GM12878 (cell line): ENCODE measurements at regions not wholly inside any gene's neighbourhood (a gene's known extent, or its start where the extent isn't known, plus 50 kb on each side); places are given as distances from the start of the nearest gene placed in this dataset.

Experiments used
- ATAC-seq: fragments of 200-7000 bp; cut with Tn5 transposase; 3 replicates; pipeline ENCODE4 v1.9.1; 2020; ENCODE audit warnings: mild to moderate bottlenecking, moderate library complexity
- BruUV-seq: library from RNA; stranded (reverse); fragments of 400-500 nt; replicated peaks from 2 replicates; lab custom pipeline; 2021; lab: Mats Ljungman, UMichigan
- CTCF ChIA-PET: fragments of 300-600 bp; sonication (Branson Sonifier 250); formaldehyde crosslinking; extraction: SDS; loops from one replicate; lab custom pipeline; 2021; ENCODE audit warnings: inconsistent platforms; lab: Yijun Ruan, JAX
- POLR2A ChIA-PET: fragments of 350-600 bp; formaldehyde crosslinking; extraction: SDS; loops from one replicate; lab custom pipeline; 2021; ENCODE audit warnings: inconsistent platforms; lab: Charles Lee
- RAD21 ChIA-PET: fragments of 300-600 bp; sonication (Branson Sonifier 250); formaldehyde crosslinking; loops from one replicate; lab custom pipeline; 2023; ENCODE audit warnings: antibody characterized with exemption; ENCODE audit not compliant: unreplicated experiment; lab: Charles Lee
- SMC1A ChIA-PET: fragments of 300-600 bp; sonication (Branson Sonifier 250); formaldehyde crosslinking; loops from one replicate; lab custom pipeline; 2023; ENCODE audit not compliant: unreplicated experiment, uncharacterized antibody; lab: Charles Lee
- DNase-seq: peaks from one replicate; pipeline ENCODE4 v3.0.0-alpha.2; 2011; ENCODE audit warnings: low read depth, low spot score
- FAIRE-seq: peaks from 3 replicates; lab custom pipeline; 2011; peaks lifted over from hg19 to GRCh38; lab: Jason Lieb, UNC
- H2AFZ ChIP-seq: 2 replicates; pipeline ENCODE4 v1.6.0; 2011; ENCODE audit warnings: low read depth, low read length, control low read depth; ENCODE audit not compliant: control insufficient read depth
- H3K27ac ChIP-seq: 2 replicates; pipeline ENCODE4 v1.5.1; 2011; ENCODE audit warnings: control low read depth; ENCODE audit not compliant: control insufficient read depth, insufficient read depth
- H3K27me3 ChIP-seq, 2 experiments: replicated peaks in 1 of 2; 2 replicates each; pipeline versions ENCODE4 v1.6.0 to v1.6.1; 2011; ENCODE audit warnings: low read length in 1 of 2; ENCODE audit not compliant: control insufficient read depth in 2 of 2, insufficient read depth in 2 of 2
- H3K36me3 ChIP-seq, 2 experiments: 2 replicates each; pipeline ENCODE4 v1.5.1; 2011; ENCODE audit warnings: low read length in 1 of 2; ENCODE audit not compliant: control insufficient read depth in 2 of 2, insufficient read depth in 2 of 2
- H3K4me1 ChIP-seq: 2 replicates; pipeline ENCODE4 v1.6.1; 2011; ENCODE audit warnings: mild to moderate bottlenecking, low read length, moderate library complexity, mixed read lengths; ENCODE audit not compliant: control insufficient read depth, insufficient read depth
- H3K4me2 ChIP-seq: 2 replicates; pipeline ENCODE4 v1.6.0; 2011; ENCODE audit warnings: control low read depth; ENCODE audit not compliant: control insufficient read depth, insufficient read depth
- H3K4me3 ChIP-seq: fragments of 200-600 bp; sonication (generic); 2 replicates; pipeline ENCODE4 v1.5.1; 2016
- H3K79me2 ChIP-seq: 2 replicates; pipeline ENCODE4 v1.6.0; 2011; ENCODE audit warnings: low read length; ENCODE audit not compliant: control insufficient read depth, insufficient read depth
- H3K9ac ChIP-seq: 2 replicates; pipeline ENCODE4 v1.8.0; 2011; ENCODE audit warnings: low read length, control low read depth, mixed read lengths; ENCODE audit not compliant: control insufficient read depth, insufficient read depth
- H3K9me3 ChIP-seq: replicated peaks from 3 replicates; pipeline ENCODE4 v1.5.1; 2011; ENCODE audit warnings: mild to moderate bottlenecking, low read length; ENCODE audit not compliant: control insufficient read depth, insufficient read depth
- H4K20me1 ChIP-seq: 2 replicates; pipeline ENCODE4 v1.6.0; 2011; ENCODE audit not compliant: control insufficient read depth, insufficient read depth
- ATF3 ChIP-seq: IDR thresholded peaks from 2 replicates; pipeline ENCODE4 v1.6.1; 2011; ENCODE audit warnings: low read depth, mild to moderate bottlenecking, low read length, moderate library complexity, borderline replicate concordance; ENCODE audit errors: extremely low read depth
- GABPA ChIP-seq: IDR thresholded peaks from 2 replicates; pipeline ENCODE4 v1.6.1; 2014; ENCODE audit warnings: antibody characterized with exemption, low read depth, mild to moderate bottlenecking, inconsistent platforms
- HSF1 ChIP-seq: fragments of 150-350 bp; IDR thresholded peaks from 2 replicates; pipeline ENCODE4 v1.6.1; 2014; ENCODE audit warnings: mild to moderate bottlenecking, low read depth, low read length
- IRF4 ChIP-seq: IDR thresholded peaks from 2 replicates; pipeline ENCODE4 v1.6.1; 2011; ENCODE audit warnings: low read depth, low read length
- SUZ12 ChIP-seq: fragments of 200-600 bp; sonication (generic); IDR thresholded peaks from one replicate; pipeline ENCODE4 v1.6.1; 2018; ENCODE audit warnings: antibody characterized with exemption, mild to moderate bottlenecking; ENCODE audit not compliant: unreplicated experiment
- WGBS: methylation state at CpG from one replicate; pipeline ENCODE4 v1.1.6; 2016; ENCODE audit warnings: low lambda C conversion rate; ENCODE audit not compliant: insufficient replicate concordance, insufficient coverage; ENCODE audit errors: missing lambda C conversion rate; 5-methylcytosine and 5-hydroxymethylcytosine counted together
- in situ Hi-C: fragments of 300-500 bp; cut with MboI; formaldehyde crosslinking; loops from 9 replicates; pipeline ENCODE4 v1.14.3; 2018; ENCODE audit warnings: mixed read lengths
- intact Hi-C: fragments of 100-400 bp; cut with micrococcal nuclease; formaldehyde crosslinking; loops from one replicate; pipeline ENCODE4 v1.14.2; 2022; ENCODE audit not compliant: unreplicated experiment

DNA sequence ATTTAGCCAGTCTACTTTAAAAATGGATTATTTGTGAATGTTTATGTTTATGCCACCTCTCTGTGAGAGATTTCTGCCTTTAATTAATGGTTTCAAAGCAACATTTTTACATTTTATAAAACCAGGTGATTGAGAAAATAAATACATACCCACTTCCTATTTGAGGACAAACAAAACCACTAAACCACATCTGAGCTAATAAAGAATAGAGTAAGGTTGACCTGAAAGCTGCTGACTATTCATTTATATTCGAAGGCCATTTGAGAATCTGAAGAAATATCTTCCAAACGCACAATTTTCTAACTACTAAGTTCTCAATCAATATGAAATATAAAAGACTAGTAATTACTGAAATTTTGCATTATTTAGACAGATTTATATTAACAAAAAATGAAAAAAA is 705.1 kb downstream of the XPNPEP1 start:
- intact Hi-C loops, result no loop called here
- H3K36me3 ChIP-seq, result no peaks in the 10 kb centered on the region
- H3K9me3 ChIP-seq, result no peaks in the 10 kb centered on the region
- H3K4me3 ChIP-seq, result no peak overlapping the region
- H3K4me1 ChIP-seq, result no peaks in the 10 kb centered on the region
- in situ Hi-C loops, result no loop called here
- no peak overlapping the region for H2AFZ ChIP-seq
- FAIRE-seq (no peak), DNase-seq (no peak), ATAC-seq (no peak)
- TF ChIP-seq HSF1, result no peak
- TF ChIP-seq GABPA, result no peak
- TF ChIP-seq IRF4, result no peak
- TF ChIP-seq SUZ12, result no peak
- TF ChIP-seq ATF3, result no peak
- no peak overlapping the region for H3K27ac ChIP-seq
- H3K79me2 ChIP-seq, result no peaks in the 10 kb centered on the region
- BruUV-seq, result no TSS peak
- ChIA-PET POLR2A (no interaction called here), RAD21 (no interaction called here), CTCF (no interaction called here), SMC1A (no interaction called here)
- H3K9ac ChIP-seq, result no peak overlapping the region
- no peaks in the 10 kb centered on the region for H3K27me3 ChIP-seq
- 0% methylated on average over 2 of the region's 2 CpGs for WGBS
- no peak overlapping the region for H3K4me2 ChIP-seq
- no peaks in the 10 kb centered on the region for H4K20me1 ChIP-seq
